ENCODE measurements at regions not wholly inside any gene's neighbourhood (a gene's known extent, or its start where the extent isn't known, plus 50 kb on each side); places are given as distances from the start of the nearest gene placed in this dataset.

GRCh38 chr17:70808596-70808995, 639.3 kb downstream of the KCNJ2 start:
- intact Hi-C loops (cut with DNase I, micrococcal nuclease), result no loop called here
- ChIA-PET CTCF (no interaction called here), POLR2A (no interaction called here)
- DNase-seq (no peak), ATAC-seq (no peak)
- Mint-ChIP-seq H3K4me1 (no peaks in the 10 kb centered on the region), H3K27me3 (no peaks in the 10 kb centered on the region), H3K36me3 (ENCODE audit: low read depth) (no peaks in the 10 kb centered on the region), H3K27ac (no peak overlapping the region), H3K9me3 (ENCODE audit: low read depth) (no peaks in the 10 kb centered on the region), H3K4me3 (no peak overlapping the region)

GRCh38 chr17:70810609-70811008, 641.3 kb downstream of the KCNJ2 start:
- CTCF ChIA-PET, result no interaction called here
- ATAC-seq (no peak), DNase-seq (no peak)
- no peak overlapping the region for H3K4me3 Mint-ChIP-seq
- intact Hi-C loops (cut with DNase I, micrococcal nuclease), result no loop called here
- H3K4me1 Mint-ChIP-seq, result no peaks in the 10 kb centered on the region
- POLR2A ChIA-PET, result no interaction called here
- H3K9me3 Mint-ChIP-seq (ENCODE audit: low read depth), result peaks cover 2% of the 10 kb centered on the region
- H3K27ac Mint-ChIP-seq, result no peak overlapping the region
- H3K27me3 Mint-ChIP-seq, result no peaks in the 10 kb centered on the region
- no peaks in the 10 kb centered on the region for H3K36me3 Mint-ChIP-seq (ENCODE audit: low read depth)

GRCh38 chr17:70813355-70813930, 644.1 kb downstream of the KCNJ2 start:
- no peaks in the 10 kb centered on the region for H3K4me1 Mint-ChIP-seq
- H3K9me3 Mint-ChIP-seq (ENCODE audit: low read depth), result peaks cover 3% of the 10 kb centered on the region
- no peak overlapping the region for H3K27ac Mint-ChIP-seq
- no peak overlapping the region for H3K4me3 Mint-ChIP-seq
- intact Hi-C loops (cut with DNase I, micrococcal nuclease), result no loop called here
- no peak for DNase-seq
- CTCF ChIA-PET, result no interaction called here
- H3K36me3 Mint-ChIP-seq (ENCODE audit: low read depth), result no peaks in the 10 kb centered on the region
- no peaks in the 10 kb centered on the region for H3K27me3 Mint-ChIP-seq
- POLR2A ChIA-PET, result no interaction called here
- no peak for ATAC-seq

- Mint-ChIP-seq H3K9me3 (ENCODE audit: low read depth) (peaks cover 5% of the 10 kb centered on the region), H3K4me1 (no peaks in the 10 kb centered on the region), H3K27me3 (no peaks in the 10 kb centered on the region), H3K36me3 (ENCODE audit: low read depth) (no peaks in the 10 kb centered on the region), H3K27ac (no peak overlapping the region), H3K4me3 (no peak overlapping the region)
- intact Hi-C loops (cut with DNase I, micrococcal nuclease), result no loop called here
- ATAC-seq, result no peak
- CTCF ChIA-PET, result no interaction called here
- POLR2A ChIA-PET, result no interaction called here
- DNase-seq, result no peak
These were observed 649.9 kb downstream of the KCNJ2 start for GRCh38 chr17:70819183-70819582.

GRCh38 chr17:70820276-70820675, 650.9 kb downstream of the KCNJ2 start:
- intact Hi-C loops (cut with DNase I, micrococcal nuclease), result no loop called here
- Mint-ChIP-seq H3K9me3 (ENCODE audit: low read depth) (peaks cover 5% of the 10 kb centered on the region), H3K27ac (no peak overlapping the region)

GRCh38 chr17:70825321-70826125, 656.2 kb downstream of the KCNJ2 start:
- ChIA-PET POLR2A (no interaction called here), CTCF (no interaction called here)
- no peak overlapping the region for H3K27ac Mint-ChIP-seq
- no peaks in the 10 kb centered on the region for H3K4me1 Mint-ChIP-seq
- DNase-seq, result no peak
- intact Hi-C loops (cut with DNase I, micrococcal nuclease), result no loop called here
- H3K4me3 Mint-ChIP-seq, result no peak overlapping the region
- ATAC-seq, result no peak
- no peaks in the 10 kb centered on the region for H3K36me3 Mint-ChIP-seq (ENCODE audit: low read depth)
- H3K27me3 Mint-ChIP-seq, result no peaks in the 10 kb centered on the region
- no peaks in the 10 kb centered on the region for H3K9me3 Mint-ChIP-seq (ENCODE audit: low read depth)

More at GRCh38 chr17:70820276-70820675, 650.9 kb downstream of the KCNJ2 start:
- no peaks in the 10 kb centered on the region for H3K36me3 Mint-ChIP-seq (ENCODE audit: low read depth)
- ATAC-seq (no peak), DNase-seq (no peak)
- H3K4me3 Mint-ChIP-seq, result no peak overlapping the region
- ChIA-PET CTCF (no interaction called here), POLR2A (no interaction called here)
- no peaks in the 10 kb centered on the region for H3K4me1 Mint-ChIP-seq
- no peaks in the 10 kb centered on the region for H3K27me3 Mint-ChIP-seq

- no peak overlapping the region for H3K4me3 Mint-ChIP-seq
- CTCF ChIA-PET, result no interaction called here
- no peak for ATAC-seq
- H3K27me3 Mint-ChIP-seq, result no peaks in the 10 kb centered on the region
- H3K36me3 Mint-ChIP-seq (ENCODE audit: low read depth), result no peaks in the 10 kb centered on the region
- no peak for DNase-seq
- no peaks in the 10 kb centered on the region for H3K9me3 Mint-ChIP-seq (ENCODE audit: low read depth)
- no peak overlapping the region for H3K27ac Mint-ChIP-seq
- no peaks in the 10 kb centered on the region for H3K4me1 Mint-ChIP-seq
- POLR2A ChIA-PET, result no interaction called here
- intact Hi-C loops (cut with DNase I, micrococcal nuclease), result no loop called here
These were observed 660.5 kb downstream of the KCNJ2 start for GRCh38 chr17:70829876-70830275.

GRCh38 chr17:70834039-70834438, 664.7 kb downstream of the KCNJ2 start:
- ChIA-PET POLR2A (no interaction called here), CTCF (no interaction called here)
- Mint-ChIP-seq H3K36me3 (ENCODE audit: low read depth) (no peaks in the 10 kb centered on the region), H3K9me3 (ENCODE audit: low read depth) (no peaks in the 10 kb centered on the region), H3K4me1 (no peaks in the 10 kb centered on the region), H3K27ac (no peak overlapping the region), H3K4me3 (no peak overlapping the region), H3K27me3 (no peaks in the 10 kb centered on the region)
- ATAC-seq (no peak), DNase-seq (no peak)
- intact Hi-C loops (cut with DNase I, micrococcal nuclease), result no loop called here

GRCh38 chr17:70848785-70849184, 679.5 kb downstream of the KCNJ2 start:
- Mint-ChIP-seq H3K4me1 (no peaks in the 10 kb centered on the region), H3K27me3 (no peaks in the 10 kb centered on the region), H3K27ac (no peak overlapping the region), H3K36me3 (ENCODE audit: low read depth) (no peaks in the 10 kb centered on the region), H3K4me3 (no peak overlapping the region), H3K9me3 (ENCODE audit: low read depth) (no peaks in the 10 kb centered on the region)
- POLR2A ChIA-PET, result no interaction called here
- no peak for DNase-seq
- ATAC-seq, result no peak
- CTCF ChIA-PET, result no interaction called here
- intact Hi-C loops (cut with DNase I, micrococcal nuclease), result no loop called here

- Mint-ChIP-seq H3K4me3 (no peak overlapping the region), H3K27ac (no peak overlapping the region), H3K9me3 (ENCODE audit: low read depth) (no peaks in the 10 kb centered on the region), H3K4me1 (no peaks in the 10 kb centered on the region), H3K36me3 (ENCODE audit: low read depth) (no peaks in the 10 kb centered on the region), H3K27me3 (no peaks in the 10 kb centered on the region)
- CTCF ChIA-PET, result no interaction called here
- intact Hi-C loops (cut with DNase I, micrococcal nuclease), result no loop called here
- ATAC-seq (no peak), DNase-seq (no peak)
- POLR2A ChIA-PET, result no interaction called here
These were observed 686.2 kb downstream of the KCNJ2 start for GRCh38 chr17:70855401-70856054.

GRCh38 chr17:70857351-70857750, 688.0 kb downstream of the KCNJ2 start:
- ATAC-seq, result no peak
- no peak overlapping the region for H3K4me3 Mint-ChIP-seq
- no peak overlapping the region for H3K27ac Mint-ChIP-seq
- intact Hi-C loops (cut with DNase I, micrococcal nuclease), result no loop called here
- H3K36me3 Mint-ChIP-seq (ENCODE audit: low read depth), result no peaks in the 10 kb centered on the region
- ChIA-PET CTCF (no interaction called here), POLR2A (no interaction called here)
- DNase-seq, result no peak
- H3K9me3 Mint-ChIP-seq (ENCODE audit: low read depth), result no peaks in the 10 kb centered on the region
- no peaks in the 10 kb centered on the region for H3K27me3 Mint-ChIP-seq
- no peaks in the 10 kb centered on the region for H3K4me1 Mint-ChIP-seq

- intact Hi-C loops (cut with DNase I, micrococcal nuclease), result no loop called here
- Mint-ChIP-seq H3K4me1 (no peaks in the 10 kb centered on the region), H3K4me3 (no peak overlapping the region), H3K9me3 (ENCODE audit: low read depth) (peaks cover 8% of the 10 kb centered on the region), H3K36me3 (ENCODE audit: low read depth) (no peaks in the 10 kb centered on the region), H3K27me3 (no peaks in the 10 kb centered on the region), H3K27ac (no peak overlapping the region)
- ATAC-seq (no peak), DNase-seq (no peak)
- ChIA-PET POLR2A (no interaction called here), CTCF (interaction anchor here (0.6 kb wide), 1 partner anchor 45 kb away, joined by 3 read pairs; no protein-coding TSS in a partner anchor)
These were observed 690.5 kb downstream of the KCNJ2 start for GRCh38 chr17:70859829-70860228.
